ENCODE measurements at regions not wholly inside any gene's neighbourhood (a gene's known extent, or its start where the extent isn't known, plus 50 kb on each side); places are given as distances from the start of the nearest gene placed in this dataset.

- no peak for DNase-seq
Measured at GRCh38 chr4:11729548-11729947, 300.9 kb upstream of the HS3ST1 start.

GRCh38 chr4:11727903-11728564 is 299.3 kb upstream of the HS3ST1 start:
- DNase-seq = no peak

GRCh38 chr4:11724731-11725130 is 296.0 kb upstream of the HS3ST1 start:
- DNase-seq = no peak

GRCh38 chr4:11722223-11722622 is 293.5 kb upstream of the HS3ST1 start:
- DNase-seq = no peak

- no peak for DNase-seq
Measured at GRCh38 chr4:11720292-11720691, 291.6 kb upstream of the HS3ST1 start.

GRCh38 chr4:11719879-11720278 is 291.2 kb upstream of the HS3ST1 start:
- no peak for DNase-seq

- no peak for DNase-seq
Measured at GRCh38 chr4:11715753-11716521, 287.2 kb upstream of the HS3ST1 start.

GRCh38 chr4:11710453-11711093 is 281.9 kb upstream of the HS3ST1 start:
- DNase-seq = no peak

GRCh38 chr4:11704186-11704830 is 275.6 kb upstream of the HS3ST1 start:
- no peak for DNase-seq

- no peak for DNase-seq
Measured at GRCh38 chr4:11702886-11703557, 274.3 kb upstream of the HS3ST1 start.

GRCh38 chr4:11701966-11702725 is 273.5 kb upstream of the HS3ST1 start:
- DNase-seq = no peak

- no peak for DNase-seq
Measured at GRCh38 chr4:11700751-11701226, 272.1 kb upstream of the HS3ST1 start.

- DNase-seq = no peak
Measured at GRCh38 chr4:11698846-11699590, 270.3 kb upstream of the HS3ST1 start.

- DNase-seq = no peak
Measured at GRCh38 chr4:11698033-11698432, 269.3 kb upstream of the HS3ST1 start.

- DNase-seq = no peak
Measured at GRCh38 chr4:11693693-11694092, 265.0 kb upstream of the HS3ST1 start.

- DNase-seq = no peak
Measured at GRCh38 chr4:11691236-11691635, 262.5 kb upstream of the HS3ST1 start.

GRCh38 chr4:11687727-11688126 is 259.0 kb upstream of the HS3ST1 start:
- no peak for DNase-seq

GRCh38 chr4:11685481-11685880 is 256.8 kb upstream of the HS3ST1 start:
- no peak for DNase-seq

- DNase-seq = no peak
Measured at GRCh38 chr4:11675051-11675800, 246.5 kb upstream of the HS3ST1 start.

- no peak for DNase-seq
Measured at GRCh38 chr4:11670304-11670703, 241.6 kb upstream of the HS3ST1 start.

GRCh38 chr4:11669156-11669555 is 240.5 kb upstream of the HS3ST1 start:
- DNase-seq = no peak
